ENCODE measurements at regions not wholly inside any gene's neighbourhood (a gene's known extent, or its start where the extent isn't known, plus 50 kb on each side); places are given as distances from the start of the nearest gene placed in this dataset.

- DNase-seq, result no peak
Measured at GRCh38 chr17:77343031-77343800, 202.4 kb downstream of the SEC14L1 start.

- DNase-seq, result no peak
Measured at GRCh38 chr17:77344038-77344437, 203.3 kb downstream of the SEC14L1 start.

DNA sequence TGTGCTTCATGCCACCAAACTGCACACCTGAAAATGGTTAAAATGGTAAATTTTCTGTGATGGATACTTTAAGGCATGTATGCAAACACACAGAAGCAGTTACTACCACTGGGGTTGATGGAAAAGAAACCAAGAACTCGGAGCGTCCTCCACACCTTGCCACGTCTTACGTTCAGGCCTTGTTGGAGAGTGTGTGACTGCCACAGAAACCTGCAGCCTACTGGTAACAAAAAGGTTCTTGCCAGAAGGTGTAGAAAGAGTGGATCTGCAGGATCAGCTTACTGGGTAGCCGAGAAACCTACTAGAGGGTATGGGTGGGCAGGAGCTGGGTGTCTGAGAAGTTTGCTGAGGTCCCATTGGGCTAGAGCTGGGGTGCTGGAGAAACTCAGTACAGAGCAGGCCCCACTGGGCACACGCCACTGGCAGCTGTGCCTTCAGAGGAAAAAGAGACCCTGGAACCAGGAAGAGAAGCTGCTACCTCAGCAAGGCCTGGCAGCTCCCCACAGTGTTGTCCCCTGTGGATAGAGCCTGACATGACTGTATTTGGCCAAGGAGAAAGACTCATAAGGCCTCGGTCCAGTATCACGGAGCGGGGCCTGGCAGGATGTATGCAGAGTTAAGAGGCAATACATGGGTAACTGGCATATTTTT is 204.6 kb downstream of the SEC14L1 start:
- DNase-seq, result no peak

DNA sequence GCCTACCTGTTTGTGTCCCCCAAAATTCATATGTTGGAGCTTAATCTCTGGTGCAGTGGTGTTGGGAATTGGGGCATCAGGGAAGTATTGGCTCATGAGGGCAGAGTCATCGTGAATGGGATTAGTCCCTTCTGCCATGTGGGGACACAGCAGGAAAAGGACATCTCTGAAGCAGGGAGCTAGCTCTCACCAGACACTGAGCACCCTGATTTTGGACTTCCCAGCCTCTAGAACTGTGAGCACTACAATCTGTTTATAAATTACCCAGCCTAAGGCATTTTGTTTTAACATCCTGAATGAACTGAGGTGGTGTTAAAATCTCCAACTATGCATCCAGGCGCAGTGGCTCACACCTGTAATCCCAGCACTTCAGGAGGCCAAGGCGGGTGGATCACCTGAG is 206.0 kb downstream of the SEC14L1 start:
- DNase-seq, result no peak

DNA sequence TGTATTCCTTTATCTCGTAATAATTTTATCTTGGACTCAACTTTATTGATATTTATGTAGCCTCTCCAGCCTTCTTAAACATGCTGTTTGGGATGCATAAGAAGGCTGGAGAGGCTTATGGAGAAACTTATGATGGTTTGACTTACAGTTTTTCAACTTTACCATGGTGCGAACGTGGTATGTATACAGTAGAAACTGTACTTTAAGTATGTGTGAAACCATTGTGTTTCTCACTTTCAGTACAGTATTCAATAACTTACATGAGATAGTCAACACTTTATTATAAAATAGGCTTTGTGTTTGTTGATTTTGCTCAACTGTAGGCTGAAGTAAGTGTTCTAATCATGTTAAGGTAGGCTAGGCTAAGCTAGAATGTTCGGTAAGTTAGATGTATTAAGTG is 206.8 kb downstream of the SEC14L1 start:
- DNase-seq, result no peak

DNA sequence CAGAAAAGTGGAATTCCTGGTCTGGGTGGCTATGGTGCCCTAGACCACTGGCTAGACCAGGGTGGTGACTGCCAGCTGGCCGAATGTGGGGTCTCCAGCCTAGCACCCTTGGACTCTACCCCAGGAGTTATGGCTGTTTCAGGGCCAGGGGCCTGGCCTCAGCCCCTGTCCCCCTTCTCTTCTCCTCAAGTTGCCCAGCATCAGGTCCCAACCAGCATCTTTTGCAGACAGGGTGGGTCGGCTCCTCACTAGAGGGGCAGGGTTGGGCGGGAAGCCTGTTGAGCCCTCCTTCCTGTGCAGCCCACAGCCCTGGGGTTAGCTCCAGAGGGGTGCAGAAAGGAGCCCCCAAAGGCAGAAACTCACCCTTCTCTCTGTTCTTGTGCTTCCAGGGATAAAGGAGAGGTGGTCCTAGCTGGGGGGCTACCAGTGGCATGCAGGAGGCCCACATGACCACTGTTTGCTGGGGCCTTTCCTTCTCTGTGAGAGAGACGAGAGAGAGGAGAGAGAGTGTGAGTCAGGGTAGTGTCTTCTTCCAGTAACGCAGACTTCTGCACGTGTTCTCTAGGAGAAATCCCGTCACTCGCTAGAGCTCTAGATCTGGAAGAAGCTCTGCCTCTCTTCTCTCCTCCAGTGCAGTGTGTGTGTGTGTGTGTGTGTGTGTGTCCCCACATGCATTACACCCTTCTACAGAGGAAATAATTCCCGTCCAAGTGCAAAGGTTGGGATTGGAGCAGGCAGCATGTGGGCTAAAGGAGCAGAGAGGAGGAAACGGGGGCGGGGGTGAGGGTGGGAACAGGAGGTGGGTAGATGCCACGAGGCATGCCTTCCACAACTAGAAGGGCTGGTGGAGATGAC is 209.4 kb downstream of the SEC14L1 start:
- DNase-seq, result no peak

DNA sequence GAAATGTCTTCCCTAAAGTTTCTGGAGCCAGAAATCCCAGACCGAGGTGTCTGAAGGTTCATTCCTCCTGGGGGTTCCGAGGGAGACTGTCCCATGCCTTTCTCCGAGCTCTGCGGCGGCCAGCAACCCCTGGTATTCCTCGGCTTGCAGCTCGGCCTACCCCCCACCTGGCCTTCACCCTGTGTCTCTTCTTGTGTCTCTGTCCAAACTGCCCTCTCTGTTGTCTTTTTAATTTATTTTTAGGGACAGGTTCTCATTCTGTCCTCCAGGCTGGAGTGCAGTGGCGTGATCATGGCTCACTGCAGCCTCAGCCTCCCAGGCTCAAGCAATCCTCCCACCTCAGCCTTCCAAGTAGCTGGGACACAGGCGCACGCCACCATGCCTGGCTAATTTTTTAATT is 211.7 kb downstream of the SEC14L1 start:
- no peak for DNase-seq

DNA sequence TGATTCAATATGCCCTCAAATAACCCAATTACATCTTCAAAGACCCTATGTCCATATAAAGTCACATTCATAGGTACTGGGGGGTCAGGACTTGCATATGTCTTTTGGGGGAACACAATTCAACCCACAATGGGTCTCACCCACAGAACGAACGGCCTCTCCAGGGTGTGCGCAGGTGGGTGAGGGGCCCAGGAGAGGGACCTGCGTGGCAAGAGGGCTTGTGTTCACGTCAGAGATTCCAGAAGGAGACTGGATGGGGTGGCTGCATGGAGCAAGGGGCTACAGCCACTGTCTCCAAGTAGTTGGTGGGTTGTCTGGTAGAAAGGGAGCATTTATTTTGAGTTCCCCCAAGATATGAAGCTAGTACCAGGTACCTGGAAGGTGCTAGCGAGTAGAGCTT is 212.2 kb downstream of the SEC14L1 start:
- no peak for DNase-seq

- no peak for DNase-seq
Measured at GRCh38 chr17:77353684-77354419, 213.1 kb downstream of the SEC14L1 start.

- no peak for DNase-seq
Measured at GRCh38 chr17:77354420-77354669, 213.6 kb downstream of the SEC14L1 start.

DNA sequence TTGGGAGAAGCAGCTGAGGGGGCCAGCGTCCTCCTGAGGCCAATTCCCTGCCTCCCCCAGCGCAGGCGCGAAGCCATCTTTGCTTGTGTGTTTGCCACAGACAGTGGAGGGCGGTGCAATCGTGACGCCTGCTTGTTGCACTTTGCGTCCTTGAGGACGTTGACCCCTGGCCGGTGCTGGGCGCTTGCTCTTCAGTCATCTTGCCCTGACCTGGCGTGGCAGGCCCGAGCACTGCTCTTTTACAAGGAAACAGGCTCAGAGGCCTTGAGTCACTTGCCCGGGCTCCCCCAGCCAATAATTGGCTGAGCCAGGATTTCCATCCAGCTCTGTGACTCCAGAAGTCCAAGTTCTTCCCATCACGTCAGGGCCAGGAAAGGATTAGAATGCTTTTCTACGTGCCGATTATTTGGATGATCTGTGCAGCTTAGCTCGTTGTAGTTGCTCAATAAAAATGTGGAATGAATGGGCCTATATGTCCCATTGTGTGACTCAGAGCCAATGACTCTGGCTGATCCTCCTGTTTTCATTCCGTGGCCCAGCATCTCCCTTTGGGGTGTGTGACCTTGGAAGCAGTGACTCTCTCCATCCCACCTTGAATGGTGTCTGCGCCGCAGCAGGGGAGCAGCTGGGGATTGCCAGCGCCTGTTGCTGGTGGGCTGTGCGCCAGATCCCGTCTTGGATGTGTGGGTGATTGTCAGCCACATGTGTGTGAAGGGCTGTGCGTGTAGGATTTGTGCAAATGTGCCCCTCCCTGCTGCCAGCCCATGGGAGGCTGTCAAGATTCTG is 214.1 kb downstream of the SEC14L1 start:
- DNase-seq, result no peak

DNA sequence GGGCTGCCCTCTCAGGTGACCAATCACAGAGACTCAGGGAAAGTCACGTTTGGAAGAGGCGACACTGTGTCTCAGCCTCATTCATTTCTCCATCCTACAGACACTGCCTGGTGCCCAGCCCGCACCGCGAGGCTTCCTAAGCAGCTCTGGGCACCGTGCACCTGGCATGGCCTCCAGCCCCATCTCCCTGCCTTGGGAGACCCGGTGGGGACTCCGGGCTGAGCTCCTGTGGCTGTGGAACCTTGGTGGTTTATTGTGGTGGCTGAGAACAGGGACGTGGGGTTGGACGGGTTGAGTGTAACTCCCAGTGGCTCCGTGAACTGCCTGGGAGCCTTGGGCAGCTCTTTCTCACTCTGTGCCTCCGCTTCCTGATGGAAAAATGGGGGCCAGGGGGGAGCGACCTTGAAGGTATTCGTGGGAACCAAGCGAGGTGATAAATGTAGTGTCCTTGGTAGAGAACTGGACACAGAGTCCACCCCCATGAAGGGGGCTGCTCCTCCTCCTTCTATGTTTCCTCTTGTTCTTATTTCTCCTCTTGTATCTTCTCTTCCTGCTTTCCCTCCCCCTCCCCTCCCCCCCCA is 215.4 kb downstream of the SEC14L1 start:
- DNase-seq, result peak in 1 of 14 donors; percentile 8

GRCh38 chr17:77356690-77357201 is 216.0 kb downstream of the SEC14L1 start:
- no peak for DNase-seq

DNA sequence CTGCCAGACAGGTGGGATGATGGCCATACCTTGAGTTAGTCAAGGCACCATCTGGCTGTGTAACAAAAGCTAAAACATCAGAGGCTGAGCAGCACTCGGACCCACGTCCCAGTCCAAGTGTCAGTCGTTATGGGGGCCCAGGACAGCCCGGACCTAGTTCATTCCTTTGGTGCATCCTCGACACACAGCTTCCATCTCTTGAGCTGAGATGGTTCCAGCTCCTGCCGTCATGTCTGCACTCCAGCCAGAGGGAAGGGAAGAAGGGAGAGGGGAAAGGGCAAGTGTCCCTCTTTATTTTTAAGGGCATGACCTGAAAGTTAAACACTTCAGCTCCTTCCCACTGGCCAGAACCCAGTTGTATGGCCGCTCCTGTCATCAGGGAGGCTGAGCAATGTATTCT is 218.0 kb downstream of the SEC14L1 start:
- DNase-seq, result no peak

DNA sequence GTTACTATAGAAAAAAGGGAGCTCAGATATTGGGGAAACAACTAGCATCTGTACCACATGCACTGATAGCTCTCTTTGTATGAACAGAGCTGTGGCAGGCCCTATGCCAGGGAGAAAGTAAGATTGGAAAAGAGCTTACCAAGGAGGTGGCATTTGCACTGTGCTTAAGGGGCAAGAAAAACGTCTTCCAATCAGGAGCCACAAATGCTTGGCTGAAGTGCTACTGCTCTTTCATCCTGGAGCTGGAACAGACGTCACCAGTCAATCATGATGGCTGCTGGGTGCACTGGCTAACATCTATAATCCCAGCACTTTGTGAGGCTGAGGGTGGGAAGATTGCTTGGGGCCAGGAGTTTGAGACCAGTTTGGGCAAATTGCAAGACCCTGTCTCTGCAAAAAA is 218.5 kb downstream of the SEC14L1 start:
- DNase-seq, result no peak

GRCh38 chr17:77361986-77362620 is 221.3 kb downstream of the SEC14L1 start:
- DNase-seq, result no peak

DNA sequence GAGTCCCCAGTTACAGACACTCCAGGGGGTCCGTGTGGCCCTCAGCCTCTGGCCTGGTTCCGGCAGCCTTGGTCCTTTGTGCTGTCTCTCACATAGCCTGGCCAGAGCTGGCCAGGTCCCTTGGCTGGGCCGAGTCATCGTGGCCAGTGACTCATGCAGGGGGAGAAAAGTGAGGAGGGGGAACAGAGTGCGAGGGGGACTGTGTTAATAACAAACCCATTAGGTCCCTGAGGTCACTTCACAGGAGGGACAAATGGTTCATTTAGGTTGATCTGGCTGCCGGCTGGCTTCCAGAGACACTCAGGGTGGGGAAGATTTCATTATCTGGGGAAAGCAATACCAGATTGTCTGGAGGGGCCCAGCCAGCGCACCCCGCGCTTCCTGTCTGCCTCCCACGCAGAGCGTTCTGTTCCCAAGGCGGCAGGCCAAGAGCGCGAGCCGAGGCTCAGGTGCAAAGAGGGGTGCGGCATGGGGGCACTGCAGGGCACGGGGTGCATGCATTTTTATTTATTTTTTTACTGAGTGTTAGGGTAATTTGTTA is 223.1 kb downstream of the SEC14L1 start:
- DNase-seq, result peak in 1 of 14 donors; percentile 63

- no peak for DNase-seq
Measured at GRCh38 chr17:77364381-77364911, 223.7 kb downstream of the SEC14L1 start.

DNA sequence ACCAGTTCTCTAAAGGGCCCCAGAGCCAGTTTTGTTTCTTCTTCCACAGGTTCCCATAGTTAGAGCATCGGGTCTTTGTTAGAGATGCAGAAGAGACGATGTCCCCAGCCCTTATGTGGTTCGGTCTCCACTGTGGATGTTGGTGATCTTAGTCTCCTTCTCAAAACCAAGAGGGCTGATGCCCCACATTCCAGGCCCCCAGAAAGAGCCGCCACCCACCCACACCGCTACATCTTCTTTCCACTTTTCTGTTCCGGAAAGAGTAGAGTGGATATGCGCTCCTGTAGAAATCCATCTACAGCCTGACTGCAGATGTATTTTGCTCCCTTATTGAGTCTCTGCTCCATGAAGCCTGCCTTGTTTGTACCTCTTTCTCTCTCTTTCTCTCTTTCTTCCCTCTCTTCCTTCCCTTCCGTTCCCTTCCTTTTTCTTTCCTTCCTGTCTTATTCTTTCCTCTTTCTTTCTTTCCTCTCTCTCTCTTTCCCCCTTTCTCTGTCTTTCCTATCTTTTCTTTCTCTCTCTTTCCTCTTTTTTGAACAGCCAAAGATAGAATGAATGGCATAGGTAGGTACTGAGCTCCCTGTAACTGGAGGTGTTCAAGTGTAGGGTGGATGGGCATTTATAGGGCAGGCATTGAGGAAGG is 224.3 kb downstream of the SEC14L1 start:
- no peak for DNase-seq

Data from C1 segment of cervical spinal cord (tissue), 14 donors.